ENCODE measurements at regions not wholly inside any gene's neighbourhood (a gene's known extent, or its start where the extent isn't known, plus 50 kb on each side); places are given as distances from the start of the nearest gene placed in this dataset.

DNA sequence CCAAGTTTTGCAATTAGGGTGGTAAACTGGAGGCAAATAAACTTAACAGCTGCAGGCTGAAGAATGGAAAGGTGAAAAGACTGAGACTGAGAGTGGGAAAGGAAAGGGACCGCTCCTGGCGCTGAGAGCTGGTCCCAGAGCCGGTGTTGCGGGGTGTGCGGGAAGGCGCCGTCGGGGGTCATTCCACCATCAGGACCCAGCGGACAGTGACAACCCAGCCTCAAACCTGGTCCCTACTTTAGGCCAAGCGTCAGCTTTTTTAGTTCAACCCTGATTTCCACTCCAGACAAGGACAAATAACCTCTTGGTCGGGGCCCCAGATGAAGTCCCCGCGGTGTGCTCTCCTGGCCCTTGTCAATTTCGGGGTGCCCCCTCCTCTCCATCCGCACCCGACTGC lies 145.8 kb upstream of the ETS2 start:
- H3K4me1 ChIP-seq (ENCODE audit: control insufficient read depth, low read length) = no peaks in the 10 kb centered on the region
- H3K27me3 ChIP-seq (ENCODE audit: control insufficient read depth, low read length) = peaks cover 10% of the 10 kb centered on the region; the same call in 1 of the 2 replicates
- H3K4me3 ChIP-seq (ENCODE audit: low read length) = no peak overlapping the region
- no peaks in the 10 kb centered on the region for H3K9me2 ChIP-seq (replicated peaks; ENCODE audit: control insufficient read depth, low read length)
- no peaks in the 10 kb centered on the region for H3K9me3 ChIP-seq (ENCODE audit: control insufficient read depth, insufficient read depth, low read length)
- H4K20me1 ChIP-seq (ENCODE audit: control insufficient read depth, insufficient read depth, low read depth, low read length) = no peaks in the 10 kb centered on the region
- no peaks in the 10 kb centered on the region for H3K36me3 ChIP-seq (ENCODE audit: control insufficient read depth, low read length)
- H3K27ac ChIP-seq (ENCODE audit: low read depth, low read length) = no peak overlapping the region
- no peak overlapping the region for H3K4me2 ChIP-seq (ENCODE audit: low read length)
- no peaks in the 10 kb centered on the region for H3K79me2 ChIP-seq (ENCODE audit: control insufficient read depth, low read length)
- no peaks in the 10 kb centered on the region for H3F3A ChIP-seq (ENCODE audit: control insufficient read depth, insufficient read depth)
- TF ChIP-seq, protein P1, sequence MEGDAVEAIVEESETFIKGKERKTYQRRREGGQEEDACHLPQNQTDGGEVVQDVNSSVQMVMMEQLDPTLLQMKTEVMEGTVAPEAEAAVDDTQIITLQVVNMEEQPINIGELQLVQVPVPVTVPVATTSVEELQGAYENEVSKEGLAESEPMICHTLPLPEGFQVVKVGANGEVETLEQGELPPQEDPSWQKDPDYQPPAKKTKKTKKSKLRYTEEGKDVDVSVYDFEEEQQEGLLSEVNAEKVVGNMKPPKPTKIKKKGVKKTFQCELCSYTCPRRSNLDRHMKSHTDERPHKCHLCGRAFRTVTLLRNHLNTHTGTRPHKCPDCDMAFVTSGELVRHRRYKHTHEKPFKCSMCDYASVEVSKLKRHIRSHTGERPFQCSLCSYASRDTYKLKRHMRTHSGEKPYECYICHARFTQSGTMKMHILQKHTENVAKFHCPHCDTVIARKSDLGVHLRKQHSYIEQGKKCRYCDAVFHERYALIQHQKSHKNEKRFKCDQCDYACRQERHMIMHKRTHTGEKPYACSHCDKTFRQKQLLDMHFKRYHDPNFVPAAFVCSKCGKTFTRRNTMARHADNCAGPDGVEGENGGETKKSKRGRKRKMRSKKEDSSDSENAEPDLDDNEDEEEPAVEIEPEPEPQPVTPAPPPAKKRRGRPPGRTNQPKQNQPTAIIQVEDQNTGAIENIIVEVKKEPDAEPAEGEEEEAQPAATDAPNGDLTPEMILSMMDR (IDR thresholded peaks at IDR 0.05; ENCODE audit: low read depth, low read length, poor library complexity, severe bottlenecking) = no peak
- no peak for TF ChIP-seq EZH2phosphoT487 (IDR thresholded peaks at IDR 0.05; ENCODE audit: borderline replicate concordance, low read length)

DNA sequence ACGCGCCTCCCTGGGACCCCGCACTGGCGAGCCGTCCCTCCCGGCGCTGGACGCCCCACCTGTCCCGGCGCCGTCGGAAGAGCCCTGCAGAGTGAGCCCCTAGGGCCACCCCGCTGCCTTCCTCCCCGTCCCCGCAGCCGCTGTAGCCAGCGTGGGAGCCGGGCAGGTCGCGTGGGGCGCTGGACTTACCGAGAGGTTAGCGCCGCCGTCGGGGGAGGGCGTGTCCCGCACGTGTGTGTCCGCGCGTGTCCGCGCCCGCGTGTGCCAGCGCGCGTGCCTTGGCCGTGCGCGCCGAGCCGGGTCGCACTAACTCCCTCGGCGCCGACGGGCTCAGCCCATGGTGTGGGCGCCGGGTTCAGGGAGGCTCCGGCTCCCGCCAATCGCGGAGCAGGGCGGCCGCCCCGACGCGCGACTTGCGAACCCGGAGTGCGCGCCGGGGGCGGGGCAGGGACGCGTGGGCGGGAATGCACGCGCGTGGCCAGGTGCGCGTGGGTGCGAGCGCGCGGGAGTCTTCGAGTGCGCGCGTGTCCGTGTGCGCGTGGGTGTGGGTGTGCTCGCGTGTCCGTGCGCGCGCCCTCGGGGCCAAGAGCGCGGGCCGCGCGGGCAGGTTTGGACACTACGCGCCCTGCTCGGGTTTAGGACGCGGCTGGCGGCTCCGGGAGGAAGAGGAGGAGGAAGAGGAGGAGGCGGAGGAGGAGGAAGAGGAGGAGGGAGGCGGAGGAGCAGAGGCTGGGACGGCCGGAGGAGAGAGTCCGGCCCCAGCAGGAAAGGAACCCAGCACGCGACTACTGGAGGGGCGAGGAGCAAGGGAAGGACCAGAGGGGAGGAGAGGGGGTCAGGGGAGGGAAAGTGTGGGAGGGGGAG lies 145.2 kb upstream of the ETS2 start:
- TF ChIP-seq EZH2phosphoT487 (IDR thresholded peaks at IDR 0.05; ENCODE audit: borderline replicate concordance, low read length) = no peak
- TF ChIP-seq, protein P1 (IDR thresholded peaks at IDR 0.05; ENCODE audit: low read depth, low read length, poor library complexity, severe bottlenecking) = no peak
- H3F3A ChIP-seq (ENCODE audit: control insufficient read depth, insufficient read depth) = no peaks in the 10 kb centered on the region
- no peak overlapping the region for H3K27ac ChIP-seq (ENCODE audit: low read depth, low read length)
- H3K27me3 ChIP-seq (ENCODE audit: control insufficient read depth, low read length) = peaks cover 10% of the 10 kb centered on the region; the same call in 1 of the 2 replicates
- no peaks in the 10 kb centered on the region for H3K36me3 ChIP-seq (ENCODE audit: control insufficient read depth, low read length)
- no peak overlapping the region for H3K4me2 ChIP-seq (ENCODE audit: low read length)
- no peaks in the 10 kb centered on the region for H3K79me2 ChIP-seq (ENCODE audit: control insufficient read depth, low read length)
- H3K9me3 ChIP-seq (ENCODE audit: control insufficient read depth, insufficient read depth, low read length) = no peaks in the 10 kb centered on the region
- no peaks in the 10 kb centered on the region for H3K9me2 ChIP-seq (replicated peaks; ENCODE audit: control insufficient read depth, low read length)
- H3K4me1 ChIP-seq (ENCODE audit: control insufficient read depth, low read length) = no peaks in the 10 kb centered on the region
- no peak overlapping the region for H3K4me3 ChIP-seq (ENCODE audit: low read length)
- H4K20me1 ChIP-seq (ENCODE audit: control insufficient read depth, insufficient read depth, low read depth, low read length) = no peaks in the 10 kb centered on the region

DNA sequence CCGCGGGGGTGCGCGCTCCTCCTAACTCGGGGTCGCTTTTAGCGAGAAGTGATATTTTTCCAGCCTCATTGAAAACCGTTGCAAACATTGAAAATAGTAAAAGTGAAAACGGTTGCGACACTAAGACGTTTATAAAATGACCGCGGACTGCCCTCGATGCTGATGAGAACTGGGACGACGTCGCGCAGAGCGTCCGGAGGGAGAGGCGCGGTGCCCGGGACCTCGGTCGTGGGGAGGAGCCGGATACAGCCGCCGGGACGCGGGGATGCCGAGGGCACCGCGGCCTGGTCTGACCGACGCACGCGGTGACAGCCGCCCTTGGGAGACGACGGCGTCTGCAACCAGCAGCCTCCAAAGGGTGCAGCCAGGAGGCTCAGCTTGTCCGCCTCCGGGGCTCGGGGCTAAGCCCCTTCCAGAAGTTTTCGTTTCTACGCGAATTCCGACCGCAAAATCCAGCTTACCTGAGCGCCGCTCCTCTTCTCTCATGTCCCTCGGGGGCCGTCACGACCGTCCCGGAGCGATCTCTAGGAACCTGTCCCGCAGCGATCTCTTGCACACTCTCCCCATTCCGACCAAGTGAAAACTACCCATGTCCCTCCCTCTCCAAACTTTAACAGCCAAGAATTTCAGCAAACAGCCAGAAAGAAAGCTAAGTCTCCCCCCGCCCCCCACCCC lies 144.4 kb upstream of the ETS2 start:
- H3K4me2 ChIP-seq (ENCODE audit: low read length) = no peak overlapping the region
- H3K4me3 ChIP-seq (ENCODE audit: low read length) = no peak overlapping the region
- no peak for TF ChIP-seq EZH2phosphoT487 (IDR thresholded peaks at IDR 0.05; ENCODE audit: borderline replicate concordance, low read length)
- TF ChIP-seq, protein P1 (IDR thresholded peaks at IDR 0.05; ENCODE audit: low read depth, low read length, poor library complexity, severe bottlenecking) = no peak
- no peaks in the 10 kb centered on the region for H3F3A ChIP-seq (ENCODE audit: control insufficient read depth, insufficient read depth)
- H3K79me2 ChIP-seq (ENCODE audit: control insufficient read depth, low read length) = no peaks in the 10 kb centered on the region
- no peaks in the 10 kb centered on the region for H3K36me3 ChIP-seq (ENCODE audit: control insufficient read depth, low read length)
- peaks cover 9% of the 10 kb centered on the region; the same call in 1 of the 2 replicates for H3K27me3 ChIP-seq (ENCODE audit: control insufficient read depth, low read length)
- H3K9me2 ChIP-seq (replicated peaks; ENCODE audit: control insufficient read depth, low read length) = no peaks in the 10 kb centered on the region
- no peak overlapping the region for H3K27ac ChIP-seq (ENCODE audit: low read depth, low read length)
- H3K4me1 ChIP-seq (ENCODE audit: control insufficient read depth, low read length) = no peaks in the 10 kb centered on the region
- H3K9me3 ChIP-seq (ENCODE audit: control insufficient read depth, insufficient read depth, low read length) = no peaks in the 10 kb centered on the region
- no peaks in the 10 kb centered on the region for H4K20me1 ChIP-seq (ENCODE audit: control insufficient read depth, insufficient read depth, low read depth, low read length)

Data from DOHH2 (cell line).